GM19025 (cell line): ENCODE measurements at regions not wholly inside any gene's neighbourhood (a gene's known extent, or its start where the extent isn't known, plus 50 kb on each side); places are given as distances from the start of the nearest gene placed in this dataset.

Experiments used
- ATAC-seq: cut with Tn5 transposase; IDR thresholded peaks from one replicate; pipeline ENCODE4 v1.9.1; 2021; ENCODE audit warnings: mild to moderate bottlenecking, low read depth, moderate library complexity; ENCODE audit not compliant: unreplicated experiment

- ATAC-seq, result no peak
These were observed 50.2 kb upstream of the LRP8 start for GRCh38 chr1:53378061-53378460.

DNA sequence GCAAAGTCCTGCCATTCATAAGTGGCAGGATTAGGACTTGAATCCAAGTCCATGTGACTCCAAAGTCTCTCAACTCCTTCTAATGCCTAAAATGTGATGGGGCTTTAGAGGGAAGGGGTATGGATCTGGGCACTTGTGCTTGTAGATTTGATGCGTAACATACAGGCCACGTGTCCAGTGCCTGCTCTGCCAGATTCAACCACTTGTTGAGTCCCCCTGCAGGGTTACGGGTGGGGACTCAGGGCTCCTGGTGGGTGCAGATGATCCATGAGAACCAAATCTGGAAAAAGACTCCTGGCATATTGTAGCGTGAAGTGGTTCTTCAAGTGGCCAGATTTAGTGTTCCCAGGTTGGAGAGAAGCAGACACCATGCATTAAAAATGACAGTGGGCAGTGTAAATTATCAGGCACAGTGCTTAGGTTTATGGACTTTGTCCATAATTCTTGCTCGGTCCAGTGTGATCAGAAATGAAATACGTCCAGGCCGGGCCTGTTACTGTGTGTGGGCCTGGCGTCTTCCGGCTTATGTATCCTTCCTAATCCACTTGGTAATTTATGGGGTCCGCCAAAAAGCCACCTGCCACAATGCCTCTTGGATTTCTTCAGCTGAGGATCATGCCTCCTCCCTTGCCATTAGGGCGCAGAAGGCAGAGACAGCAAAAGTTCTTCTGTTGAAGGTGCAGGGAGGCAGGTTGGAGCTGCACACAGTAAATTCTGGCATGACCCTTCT, 51.2 kb upstream of the LRP8 start:
- no peak for ATAC-seq

DNA sequence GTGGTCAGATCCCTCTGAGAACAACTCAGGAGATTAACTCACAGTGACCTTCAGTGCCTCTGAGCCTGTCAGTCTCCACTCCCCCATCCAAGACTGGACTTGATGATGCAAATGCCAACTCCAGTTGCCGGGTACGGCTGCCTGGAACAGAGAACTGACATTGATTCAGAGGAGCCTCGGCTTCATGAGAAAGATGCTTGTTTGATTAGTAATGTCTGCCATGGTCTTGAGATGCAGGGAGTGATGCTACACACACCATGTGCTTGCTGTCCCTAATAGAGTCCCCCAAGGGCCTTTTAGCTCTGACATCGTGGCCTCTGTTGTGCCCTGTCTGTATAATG, 51.8 kb upstream of the LRP8 start:
- ATAC-seq, result no peak

DNA sequence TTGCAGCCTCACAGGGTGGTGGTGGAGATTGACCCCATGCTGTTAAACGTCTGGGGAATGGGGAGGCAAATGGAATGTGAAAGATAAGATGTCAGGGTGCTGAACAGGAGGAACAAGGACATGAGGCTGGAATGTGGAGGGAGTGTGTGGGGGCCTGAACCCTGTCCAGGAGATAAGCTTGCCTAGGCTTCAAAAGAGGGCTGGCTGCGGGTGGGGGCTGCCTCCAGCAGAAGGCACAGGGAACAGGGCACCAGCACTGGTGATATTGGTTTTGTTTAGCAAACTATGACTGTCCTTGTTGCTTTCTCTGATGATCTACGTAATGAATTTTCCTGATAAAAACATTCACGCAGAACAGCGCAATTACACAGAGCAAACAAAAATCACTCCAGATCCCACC, 52.4 kb upstream of the LRP8 start:
- ATAC-seq, result no peak

- no peak for ATAC-seq
These were observed 54.0 kb upstream of the LRP8 start for GRCh38 chr1:53381790-53382401.

- ATAC-seq, result no peak
These were observed 55.4 kb upstream of the LRP8 start for GRCh38 chr1:53383136-53383870.

- no peak for ATAC-seq
These were observed 56.9 kb upstream of the LRP8 start for GRCh38 chr1:53384796-53385195.

DNA sequence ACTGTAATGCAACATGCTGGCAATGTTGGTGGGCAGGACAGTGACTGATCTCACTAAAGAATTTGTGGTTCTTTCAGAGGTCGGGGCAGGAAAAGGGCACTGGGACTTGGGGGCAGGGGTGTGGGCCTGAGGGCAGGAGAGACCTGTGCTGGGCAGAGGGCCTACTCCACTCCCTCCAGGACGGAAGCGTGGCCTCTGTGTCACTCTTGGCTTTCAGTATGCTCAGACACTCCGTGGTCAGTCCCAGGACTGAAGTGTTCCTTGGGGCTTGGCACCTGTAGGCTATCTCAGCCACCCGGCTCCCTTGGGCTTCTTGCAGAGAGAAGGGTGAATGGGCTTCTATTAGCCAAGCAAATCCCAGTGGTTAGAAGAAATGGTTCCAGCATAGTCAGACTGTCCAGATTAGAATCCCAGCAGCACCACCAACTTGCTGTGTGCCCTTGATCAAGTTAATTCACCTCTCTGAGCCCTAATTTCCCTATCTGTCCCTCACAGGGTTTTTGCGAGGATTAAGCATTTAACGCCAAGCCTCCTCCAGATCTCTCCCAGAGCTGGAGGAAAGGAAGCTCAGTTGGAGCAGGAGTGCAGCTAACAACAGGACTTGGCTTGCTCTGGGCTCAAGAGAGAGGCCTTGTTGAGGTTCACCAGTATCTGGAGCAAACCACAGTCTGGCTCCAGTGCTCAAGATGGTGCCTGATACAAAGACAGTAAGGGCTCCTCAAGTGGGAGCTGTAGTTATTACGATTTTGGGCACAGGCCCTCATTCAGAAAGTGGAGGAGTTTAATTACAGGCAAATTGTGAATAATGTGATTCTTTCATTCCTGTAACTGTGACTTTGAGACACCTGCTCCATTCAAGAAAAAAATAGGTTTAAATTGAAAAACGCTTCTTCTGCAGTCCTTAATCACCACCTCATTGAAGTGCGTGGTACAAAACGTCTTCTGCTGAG, 57.7 kb upstream of the LRP8 start:
- no peak for ATAC-seq

GRCh38 chr1:53388963-53389362, 61.1 kb upstream of the LRP8 start:
- ATAC-seq, result no peak

DNA sequence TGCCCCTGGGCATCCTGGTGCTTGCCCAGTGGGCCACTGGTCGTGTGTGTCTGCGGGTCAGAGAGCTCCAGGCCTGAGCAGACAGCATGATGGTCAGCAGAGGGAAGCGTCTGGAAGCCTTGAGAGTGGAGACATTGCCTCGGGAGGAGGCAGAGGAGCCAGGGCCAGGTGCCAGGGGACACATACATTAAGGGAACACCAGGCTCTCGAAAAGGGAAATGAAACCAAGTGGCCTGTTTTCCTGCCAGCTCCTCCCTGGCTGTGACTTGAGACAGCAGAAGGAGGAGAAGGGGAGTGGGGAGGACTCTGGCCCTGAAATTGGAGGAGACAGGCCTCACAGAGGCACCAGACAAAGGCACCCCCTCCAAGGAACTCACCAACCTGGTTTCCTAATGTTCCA, 62.4 kb upstream of the LRP8 start:
- ATAC-seq, result no peak

GRCh38 chr1:53390736-53391135, 62.9 kb upstream of the LRP8 start:
- no peak for ATAC-seq

DNA sequence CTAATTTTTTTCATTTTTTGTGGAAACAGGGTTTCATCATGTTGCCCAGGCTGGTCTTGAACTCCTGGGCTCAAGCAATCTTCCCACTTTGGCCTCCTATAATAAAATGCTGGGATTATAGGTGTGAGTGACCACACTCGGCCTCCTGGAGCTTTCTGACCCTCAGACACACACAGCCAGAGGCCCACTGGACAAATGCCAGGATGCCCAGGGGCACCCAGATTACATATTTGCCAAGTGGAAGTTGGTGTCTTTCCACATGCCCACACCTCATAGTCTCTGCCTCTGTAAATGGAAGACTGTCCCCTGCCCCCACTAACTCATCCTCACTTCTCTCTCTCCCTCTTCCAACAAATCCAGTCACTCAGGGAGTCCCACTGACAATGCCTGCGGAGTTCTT, 63.4 kb upstream of the LRP8 start:
- no peak for ATAC-seq

DNA sequence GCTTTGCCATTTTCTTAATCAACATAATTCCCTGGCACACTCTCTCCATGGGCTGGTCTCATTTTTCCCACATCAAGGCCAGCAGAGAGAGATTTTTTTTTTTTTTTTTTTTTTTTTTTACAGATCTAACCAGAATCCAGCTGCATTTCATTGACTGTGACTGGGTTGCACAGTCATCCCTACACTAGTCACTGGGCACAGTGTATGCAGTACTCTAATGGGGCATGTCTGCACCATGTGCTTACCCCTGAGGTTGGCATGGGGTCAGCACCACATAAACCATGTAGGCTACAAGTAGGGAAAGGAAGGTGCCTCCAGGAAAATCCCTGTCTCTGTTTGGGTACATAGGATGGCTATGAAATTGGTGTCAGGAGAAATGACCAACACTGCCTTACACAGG, 64.1 kb upstream of the LRP8 start:
- no peak for ATAC-seq

- ATAC-seq, result no peak
These were observed 64.6 kb upstream of the LRP8 start for GRCh38 chr1:53392460-53392859.

GRCh38 chr1:53393325-53393792, 65.5 kb upstream of the LRP8 start:
- ATAC-seq, result peak; percentile 41

DNA sequence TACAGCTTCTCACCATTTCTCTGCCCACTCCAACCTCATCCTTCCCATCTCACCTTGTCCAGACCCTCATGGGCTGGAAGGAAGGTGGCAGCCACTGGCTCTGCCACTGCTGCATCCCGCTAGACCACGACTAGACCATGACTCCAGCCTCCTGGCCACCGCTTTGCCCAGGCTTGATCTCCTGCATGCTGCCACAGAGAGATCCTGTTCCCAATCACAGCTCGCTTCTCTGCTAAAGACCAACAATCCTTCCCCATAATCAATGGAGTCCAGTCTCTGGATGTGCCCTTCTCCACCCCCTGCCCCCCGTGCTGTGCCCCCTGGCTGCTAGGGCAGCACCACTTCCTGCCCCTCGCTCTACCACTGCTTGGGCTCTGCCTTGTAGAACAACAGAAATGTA, 64.9 kb upstream of the DMRTB1 start:
- no peak for ATAC-seq

- ATAC-seq, result no peak
These were observed 63.5 kb upstream of the DMRTB1 start for GRCh38 chr1:53395671-53396215.

DNA sequence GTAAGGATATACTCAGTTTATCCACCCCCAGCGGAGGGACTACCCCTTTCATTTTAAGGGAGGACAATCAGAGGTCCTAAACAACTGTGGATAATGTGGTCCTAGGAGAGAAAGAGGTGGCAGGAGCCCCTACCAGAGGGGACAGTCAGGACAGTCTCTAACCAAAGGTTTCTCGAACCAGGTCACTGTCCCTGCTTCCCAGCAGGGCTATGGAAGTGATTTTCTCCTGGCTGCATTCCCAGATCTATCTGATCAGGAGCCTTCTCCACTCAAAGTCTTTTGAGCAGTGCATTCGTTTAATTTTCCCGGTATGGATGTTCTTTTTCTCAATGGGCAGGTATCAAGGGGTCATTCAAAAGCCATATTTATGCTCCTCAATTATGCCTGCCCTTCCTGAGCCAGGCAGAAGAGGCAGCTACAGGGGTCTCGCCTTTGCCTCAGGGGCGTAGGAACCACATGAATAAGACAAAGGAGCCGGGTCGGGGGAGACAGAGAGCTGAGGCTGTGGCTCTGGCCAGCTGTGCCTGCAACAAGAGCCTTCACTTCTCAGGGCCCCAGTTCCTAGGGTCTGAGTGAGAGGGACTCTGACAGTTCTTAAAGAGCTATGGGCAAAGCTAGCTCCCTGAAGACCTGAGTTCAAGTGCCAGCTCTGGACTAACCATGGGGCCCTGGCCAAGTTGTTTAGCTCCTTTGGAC, 62.5 kb upstream of the DMRTB1 start:
- ATAC-seq, result no peak

GRCh38 chr1:53398091-53398490, 61.1 kb upstream of the DMRTB1 start:
- ATAC-seq, result no peak
